RWPE1 (cell line): ENCODE measurements at regions not wholly inside any gene's neighbourhood (a gene's known extent, or its start where the extent isn't known, plus 50 kb on each side); places are given as distances from the start of the nearest gene placed in this dataset.

Experiments
- CTCF ChIA-PET: fragments of 350-600 bp; sonication (Branson Sonifier 250); formaldehyde crosslinking; extraction: SDS; loops from one replicate; lab custom pipeline; 2021; lab: Yijun Ruan, JAX
- POLR2A ChIA-PET: fragments of 400-600 bp; formaldehyde crosslinking; extraction: SDS; loops from one replicate; lab custom pipeline; 2020; ENCODE audit warnings: antibody characterized with exemption; ENCODE audit not compliant: low non-redundant PET; lab: Yijun Ruan, JAX
- DNase-seq: peaks from one replicate; pipeline ENCODE4 v3.0.0; 2012; ENCODE audit warnings: low spot score
- H3K27ac ChIP-seq: fragments of 450-650 bp; 2 replicates; pipeline ENCODE4 v1.5.1; 2017
- TF ChIP-seq, protein P1 (sequence below): fragments of 450-650 bp; conservative IDR thresholded peaks from 2 replicates; pipeline ENCODE4 v1.5.1; 2017; ENCODE audit warnings: low read depth, mild to moderate bottlenecking

DNA sequence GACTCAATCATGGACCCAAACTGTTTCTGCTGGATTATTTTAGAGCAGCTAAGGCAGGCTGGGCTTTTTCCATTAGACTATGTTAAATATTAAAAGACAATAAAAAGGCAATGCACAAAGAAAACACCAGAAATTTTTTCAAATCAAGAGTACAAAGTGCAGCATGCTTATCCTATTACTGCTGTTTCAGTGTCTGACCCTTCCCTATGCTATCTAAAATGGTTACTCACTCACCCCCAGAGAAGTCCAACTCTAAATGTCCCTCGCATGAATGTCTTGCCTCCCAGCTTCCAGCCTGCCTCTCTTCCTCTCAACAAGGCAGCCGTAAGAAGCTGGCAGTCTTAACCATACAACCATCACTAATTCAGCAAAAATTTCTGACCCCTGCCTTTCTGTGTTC, 108.7 kb upstream of the SYT6 start:
- no peak overlapping the region for H3K27ac ChIP-seq
- no peak for DNase-seq
- ChIA-PET CTCF (no interaction called here), POLR2A (no interaction called here)
- TF ChIP-seq, protein P1, sequence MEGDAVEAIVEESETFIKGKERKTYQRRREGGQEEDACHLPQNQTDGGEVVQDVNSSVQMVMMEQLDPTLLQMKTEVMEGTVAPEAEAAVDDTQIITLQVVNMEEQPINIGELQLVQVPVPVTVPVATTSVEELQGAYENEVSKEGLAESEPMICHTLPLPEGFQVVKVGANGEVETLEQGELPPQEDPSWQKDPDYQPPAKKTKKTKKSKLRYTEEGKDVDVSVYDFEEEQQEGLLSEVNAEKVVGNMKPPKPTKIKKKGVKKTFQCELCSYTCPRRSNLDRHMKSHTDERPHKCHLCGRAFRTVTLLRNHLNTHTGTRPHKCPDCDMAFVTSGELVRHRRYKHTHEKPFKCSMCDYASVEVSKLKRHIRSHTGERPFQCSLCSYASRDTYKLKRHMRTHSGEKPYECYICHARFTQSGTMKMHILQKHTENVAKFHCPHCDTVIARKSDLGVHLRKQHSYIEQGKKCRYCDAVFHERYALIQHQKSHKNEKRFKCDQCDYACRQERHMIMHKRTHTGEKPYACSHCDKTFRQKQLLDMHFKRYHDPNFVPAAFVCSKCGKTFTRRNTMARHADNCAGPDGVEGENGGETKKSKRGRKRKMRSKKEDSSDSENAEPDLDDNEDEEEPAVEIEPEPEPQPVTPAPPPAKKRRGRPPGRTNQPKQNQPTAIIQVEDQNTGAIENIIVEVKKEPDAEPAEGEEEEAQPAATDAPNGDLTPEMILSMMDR = no peak

DNA sequence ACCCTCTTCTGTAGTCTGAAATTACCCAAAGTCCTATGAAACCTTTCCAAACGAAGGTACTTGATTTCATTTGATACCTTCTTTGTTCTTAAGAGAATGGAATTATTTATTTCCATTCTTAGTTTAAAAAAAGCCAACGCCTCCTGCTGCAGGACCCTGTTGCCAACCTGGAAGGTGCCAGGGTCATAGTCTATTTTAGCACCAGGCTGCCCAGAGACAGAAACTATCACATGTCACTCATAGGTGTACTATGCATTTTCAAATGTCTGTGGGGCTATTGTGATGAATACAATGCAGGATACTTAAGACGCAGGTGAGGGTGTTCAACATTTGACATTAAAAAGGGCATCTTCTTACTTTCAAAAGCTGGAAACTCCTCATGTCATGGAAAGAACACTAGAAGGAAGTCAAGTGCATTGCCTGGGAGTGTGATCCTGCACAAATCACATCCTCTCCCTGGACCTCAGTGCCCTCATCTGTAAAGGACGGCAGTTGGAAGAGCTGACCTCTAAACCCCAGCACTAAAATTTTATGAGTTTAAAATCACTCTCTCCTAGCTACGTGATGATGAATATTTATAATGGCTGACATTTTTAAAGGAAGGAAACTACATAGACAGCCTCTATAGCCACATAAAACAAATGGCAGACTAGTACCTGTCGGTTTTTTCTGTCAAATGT, 107.3 kb upstream of the SYT6 start:
- ChIA-PET CTCF (no interaction called here), POLR2A (no interaction called here)
- H3K27ac ChIP-seq = no peak overlapping the region
- no peak for DNase-seq
- TF ChIP-seq, protein P1 = no peak

DNA sequence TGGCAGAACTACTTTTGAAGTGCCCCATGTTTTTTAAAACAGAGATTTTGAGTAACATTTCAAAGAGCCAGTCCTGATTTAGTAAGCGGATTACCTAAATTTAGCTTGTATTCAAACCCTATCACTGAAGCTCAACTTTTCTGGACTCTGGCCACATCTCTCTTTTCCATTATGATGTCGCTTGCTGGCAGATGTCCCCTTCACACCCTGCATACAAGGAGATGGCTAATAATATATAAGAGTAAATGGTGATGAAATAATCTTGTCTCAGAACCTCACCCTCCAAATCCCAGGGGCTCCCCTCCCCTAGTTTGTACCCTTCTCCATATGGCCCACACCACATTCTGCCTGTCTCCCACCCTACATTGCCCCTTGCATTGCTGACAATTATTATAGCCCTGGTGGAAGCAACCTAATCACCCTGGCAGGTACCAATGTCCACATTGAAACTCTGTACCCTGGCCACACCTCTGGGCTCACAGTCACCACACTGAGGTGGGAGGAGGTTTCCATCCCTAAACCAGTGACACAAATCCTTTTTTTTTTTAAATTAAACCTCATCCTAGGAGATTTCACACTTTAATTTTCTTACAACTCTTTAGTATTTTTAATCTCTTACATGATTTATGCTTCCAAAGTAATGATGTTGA, 106.0 kb upstream of the SYT6 start:
- ChIA-PET CTCF (no interaction called here), POLR2A (no interaction called here)
- no peak for DNase-seq
- no peak overlapping the region for H3K27ac ChIP-seq
- TF ChIP-seq, protein P1 = no peak

DNA sequence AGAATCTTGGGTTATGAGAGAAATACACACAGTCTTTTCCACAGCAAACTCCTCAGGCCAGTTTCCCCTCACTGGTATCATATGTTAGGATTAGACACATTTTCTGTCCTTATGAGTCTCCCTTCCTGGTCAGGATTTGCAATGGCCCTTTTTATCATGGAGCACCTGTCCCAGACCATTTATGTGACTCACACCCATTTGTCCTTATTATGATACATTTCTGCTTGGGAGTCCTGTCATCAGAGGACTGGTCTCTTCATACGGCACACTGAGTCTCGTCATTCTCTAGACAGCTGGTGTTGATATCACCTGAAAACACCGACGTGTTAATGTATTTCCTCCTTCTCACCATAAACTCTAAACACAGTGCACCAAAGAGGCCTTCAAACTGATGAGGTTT, 105.0 kb upstream of the SYT6 start:
- no peak overlapping the region for H3K27ac ChIP-seq
- TF ChIP-seq, protein P1 = no peak
- POLR2A ChIA-PET = no interaction called here
- CTCF ChIA-PET = no interaction called here
- no peak for DNase-seq

DNA sequence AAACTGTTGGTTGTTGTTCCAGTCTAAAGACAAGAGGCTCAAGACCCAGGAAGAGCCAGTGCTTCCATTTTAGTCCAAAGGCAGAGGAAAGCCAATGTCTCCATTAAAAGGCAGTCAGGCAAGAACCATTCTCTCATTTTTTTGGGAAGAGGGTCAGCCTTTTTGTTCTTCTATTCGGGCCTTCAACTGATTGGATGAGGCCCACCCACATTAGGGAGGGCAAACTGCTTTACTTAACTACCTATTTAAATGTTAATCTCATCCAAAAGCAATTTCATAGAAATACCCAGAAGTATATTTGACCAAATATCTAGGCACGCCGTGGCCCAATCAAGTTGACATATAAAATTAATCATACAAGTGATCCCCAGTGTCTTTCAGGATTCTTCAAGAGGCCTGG, 104.4 kb upstream of the SYT6 start:
- POLR2A ChIA-PET = no interaction called here

DNA sequence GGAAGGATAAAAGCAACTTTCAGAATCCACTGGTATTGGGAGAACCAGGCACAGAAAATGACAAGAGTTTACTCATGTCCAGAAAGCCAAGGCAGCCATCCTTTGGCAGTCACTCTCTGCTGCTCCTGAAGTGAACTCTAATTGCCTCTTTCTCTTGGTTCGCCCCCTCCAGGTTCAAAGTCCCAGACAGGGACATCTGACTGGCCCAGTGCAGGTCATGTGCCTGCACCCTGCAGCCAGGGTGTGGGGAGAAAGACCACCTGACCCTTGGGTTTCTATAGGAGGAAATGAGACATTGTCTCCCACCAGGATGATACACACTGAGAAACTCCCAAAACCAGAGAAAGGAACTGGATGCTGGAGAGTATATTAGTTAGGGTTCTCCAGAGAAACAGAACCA, 103.9 kb upstream of the SYT6 start:
- ChIA-PET POLR2A (no interaction called here), CTCF (no interaction called here)
- TF ChIP-seq, protein P1 = no peak
- no peak overlapping the region for H3K27ac ChIP-seq
- no peak for DNase-seq

More for the DNA sequence above, 104.4 kb upstream of the SYT6 start:
- H3K27ac ChIP-seq = no peak overlapping the region
- TF ChIP-seq, protein P1 = no peak
- CTCF ChIA-PET = no interaction called here
- DNase-seq = no peak
